ENCODE measurements at regions not wholly inside any gene's neighbourhood (a gene's known extent, or its start where the extent isn't known, plus 50 kb on each side); places are given as distances from the start of the nearest gene placed in this dataset.

- TF ChIP-seq POLR2AphosphoS5 (IDR thresholded peaks at IDR 0.05; ENCODE audit: low read depth, low read length) (no peak), SIN3A (IDR thresholded peaks at IDR 0.05; ENCODE audit: borderline replicate concordance, insufficient read depth, low read length) (no peak), TAF1 (IDR thresholded peaks at IDR 0.05; ENCODE audit: borderline replicate concordance, insufficient read depth, low read length) (no peak)
Observed at GRCh38 chr6:28727559-28728211, 196.1 kb downstream of the TRIM27 start.
